Panc1 (cell line): ENCODE measurements at regions not wholly inside any gene's neighbourhood (a gene's known extent, or its start where the extent isn't known, plus 50 kb on each side); places are given as distances from the start of the nearest gene placed in this dataset.

Experiments
- ATAC-seq: fragments of 200-7000 bp; cut with Tn5 transposase; 2 replicates; pipeline ENCODE4 v1.9.1; 2020; ENCODE audit warnings: mild to moderate bottlenecking, moderate library complexity
- BruUV-seq: library from RNA; stranded (reverse); fragments of 400-500 nt; replicated peaks from 2 replicates; lab custom pipeline; 2021; lab: Mats Ljungman, UMichigan
- CTCF ChIA-PET: fragments of 300-600 bp; sonication (Branson Sonifier 250); formaldehyde crosslinking; loops from one replicate; lab custom pipeline; 2022; ENCODE audit warnings: antibody characterized with exemption; lab: Charles Lee
- POLR2A ChIA-PET: fragments of 300-600 bp; sonication (Branson Sonifier 250); formaldehyde crosslinking; loops from one replicate; lab custom pipeline; 2022; ENCODE audit warnings: antibody characterized with exemption; lab: Charles Lee
- DNase-seq: peaks from one replicate; pipeline ENCODE4 v3.0.0-alpha.2; 2010; ENCODE audit warnings: low read depth, low spot score
- H3K27ac ChIP-seq: 2 replicates; pipeline ENCODE4 v1.5.1; 2011; ENCODE audit warnings: mild to moderate bottlenecking, low read length, inconsistent platforms
- H3K27me3 ChIP-seq: fragments of 200-500 bp; sonication (Bioruptor generic); 2 replicates; pipeline ENCODE4 v1.6.0; 2014; ENCODE audit warnings: low read length, inconsistent platforms; ENCODE audit not compliant: control insufficient read depth, insufficient read depth
- H3K36me3 ChIP-seq: fragments of 200-500 bp; sonication (Bioruptor generic); 2 replicates; pipeline ENCODE4 v1.5.1; 2014; ENCODE audit warnings: inconsistent platforms, mild to moderate bottlenecking, low read length, moderate library complexity; ENCODE audit not compliant: control insufficient read depth, insufficient read depth
- H3K4me1 ChIP-seq: 2 replicates; pipeline ENCODE4 v1.5.1; 2011; ENCODE audit warnings: inconsistent platforms, mild to moderate bottlenecking, low read length, moderate library complexity; ENCODE audit not compliant: control insufficient read depth, insufficient read depth
- H3K4me3 ChIP-seq, 2 experiments: 2 replicates each; pipeline ENCODE4 v1.5.1; 2011 to 2012; ENCODE audit warnings: low read depth in 2 of 2, low read length in 2 of 2, mild to moderate bottlenecking in 2 of 2, inconsistent platforms in 1 of 2, moderate library complexity in 1 of 2
- H3K9me3 ChIP-seq: fragments of 200-500 bp; sonication (Bioruptor generic); 2 replicates; pipeline ENCODE4 v1.5.1; 2014; ENCODE audit warnings: low read depth, mild to moderate bottlenecking, inconsistent platforms, low read length, moderate library complexity; ENCODE audit not compliant: control insufficient read depth, insufficient read depth
- CTCF ChIP-seq: fragments of 450-650 bp; IDR thresholded peaks from 2 replicates; pipeline ENCODE4 v1.5.1; 2017; ENCODE audit warnings: mild to moderate bottlenecking
- POLR2AphosphoS5 ChIP-seq: IDR thresholded peaks from 2 replicates; pipeline ENCODE4 v1.6.1; 2012; ENCODE audit warnings: mild to moderate bottlenecking, low read depth, low read length, moderate library complexity
- SIN3A ChIP-seq: IDR thresholded peaks from 2 replicates; pipeline ENCODE4 v1.6.1; 2012; ENCODE audit warnings: low read depth, mild to moderate bottlenecking, low read length, moderate library complexity, borderline replicate concordance; ENCODE audit not compliant: insufficient read depth
- TCF7L2 ChIP-seq: IDR thresholded peaks from 2 replicates; pipeline ENCODE4 v1.6.1; 2011; ENCODE audit warnings: mild to moderate bottlenecking, low read depth, low read length, inconsistent platforms
- in situ Hi-C: cut with HindIII; loops from 2 replicates; pipeline ENCODE4 v1.10.0; 2016; ENCODE audit warnings: low sequenced_read_pairs, low pct_unique_long_range_greater_than_20kb
- intact Hi-C: fragments of 100-400 bp; cut with micrococcal nuclease; formaldehyde crosslinking; loops from one replicate; pipeline ENCODE4 v1.10.0; 2022; ENCODE audit not compliant: unreplicated experiment
- TF ChIP-seq, protein P1 (sequence below), 2 experiments: IDR thresholded peaks; 2 replicates each; pipeline ENCODE4 v1.6.1; 2011 to 2012; ENCODE audit warnings: low read depth in 2 of 2, control low read depth in 1 of 2, low read length in 1 of 2, mild to moderate bottlenecking in 1 of 2, moderate library complexity in 1 of 2; ENCODE audit not compliant: insufficient read depth in 1 of 2

DNA sequence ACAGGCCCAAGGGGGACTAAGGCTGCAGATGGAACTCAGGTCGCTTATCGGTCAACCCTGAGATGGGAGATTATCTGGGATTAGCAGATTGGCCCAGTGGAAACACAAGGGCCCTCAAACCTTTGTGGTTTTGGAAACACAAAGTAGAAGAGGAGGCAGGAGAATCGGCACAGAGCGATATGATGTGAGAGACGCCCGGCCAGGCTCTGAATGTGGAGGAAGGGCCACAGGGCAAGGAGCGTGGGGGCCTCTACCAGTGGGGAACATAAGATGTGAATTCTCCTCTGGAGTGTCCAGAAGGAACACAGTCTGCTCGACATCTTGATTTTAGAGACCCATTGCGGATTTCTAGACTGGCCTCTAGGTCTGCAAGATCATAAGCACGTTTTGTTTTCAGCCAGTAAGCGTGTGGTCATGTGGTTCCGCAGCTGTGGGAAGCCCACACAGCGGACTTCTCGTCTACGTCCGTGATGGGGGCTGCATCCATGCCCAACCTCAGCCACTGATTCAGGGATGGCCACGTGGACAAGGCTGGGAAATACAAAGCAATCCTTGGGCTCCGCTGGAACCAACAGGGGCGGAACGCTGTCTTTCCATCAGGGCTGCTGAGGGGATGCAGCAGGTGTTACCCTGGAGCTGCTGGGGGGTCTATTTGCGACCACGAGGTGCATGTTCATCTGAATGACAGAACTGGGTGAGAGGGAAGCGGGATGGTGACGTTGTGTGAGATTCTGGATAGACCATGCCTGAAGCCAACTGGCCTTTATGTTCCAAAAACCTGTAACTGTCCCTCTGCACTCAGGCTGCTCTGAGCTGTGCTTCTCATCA, 127.6 kb upstream of the PMEPA1 start:
- Histone ChIP-seq H3K4me1 (no peaks in the 10 kb centered on the region), H3K36me3 (no peaks in the 10 kb centered on the region), H3K27me3 (no peaks in the 10 kb centered on the region), H3K4me3 (no peak overlapping the region), H3K27ac (no peak overlapping the region), H3K9me3 (no peaks in the 10 kb centered on the region)
- intact Hi-C loops = no loop called here
- TF ChIP-seq POLR2AphosphoS5 = no peak
- no peak for TF ChIP-seq TCF7L2
- TF ChIP-seq SIN3A = no peak
- TF ChIP-seq, protein P1, sequence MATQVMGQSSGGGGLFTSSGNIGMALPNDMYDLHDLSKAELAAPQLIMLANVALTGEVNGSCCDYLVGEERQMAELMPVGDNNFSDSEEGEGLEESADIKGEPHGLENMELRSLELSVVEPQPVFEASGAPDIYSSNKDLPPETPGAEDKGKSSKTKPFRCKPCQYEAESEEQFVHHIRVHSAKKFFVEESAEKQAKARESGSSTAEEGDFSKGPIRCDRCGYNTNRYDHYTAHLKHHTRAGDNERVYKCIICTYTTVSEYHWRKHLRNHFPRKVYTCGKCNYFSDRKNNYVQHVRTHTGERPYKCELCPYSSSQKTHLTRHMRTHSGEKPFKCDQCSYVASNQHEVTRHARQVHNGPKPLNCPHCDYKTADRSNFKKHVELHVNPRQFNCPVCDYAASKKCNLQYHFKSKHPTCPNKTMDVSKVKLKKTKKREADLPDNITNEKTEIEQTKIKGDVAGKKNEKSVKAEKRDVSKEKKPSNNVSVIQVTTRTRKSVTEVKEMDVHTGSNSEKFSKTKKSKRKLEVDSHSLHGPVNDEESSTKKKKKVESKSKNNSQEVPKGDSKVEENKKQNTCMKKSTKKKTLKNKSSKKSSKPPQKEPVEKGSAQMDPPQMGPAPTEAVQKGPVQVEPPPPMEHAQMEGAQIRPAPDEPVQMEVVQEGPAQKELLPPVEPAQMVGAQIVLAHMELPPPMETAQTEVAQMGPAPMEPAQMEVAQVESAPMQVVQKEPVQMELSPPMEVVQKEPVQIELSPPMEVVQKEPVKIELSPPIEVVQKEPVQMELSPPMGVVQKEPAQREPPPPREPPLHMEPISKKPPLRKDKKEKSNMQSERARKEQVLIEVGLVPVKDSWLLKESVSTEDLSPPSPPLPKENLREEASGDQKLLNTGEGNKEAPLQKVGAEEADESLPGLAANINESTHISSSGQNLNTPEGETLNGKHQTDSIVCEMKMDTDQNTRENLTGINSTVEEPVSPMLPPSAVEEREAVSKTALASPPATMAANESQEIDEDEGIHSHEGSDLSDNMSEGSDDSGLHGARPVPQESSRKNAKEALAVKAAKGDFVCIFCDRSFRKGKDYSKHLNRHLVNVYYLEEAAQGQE (IDR thresholded peaks at IDR 0.05; ENCODE audit: insufficient read depth in 1 of 2, low read depth in 2 of 2, low read length in 1 of 2) = no peak
- TF ChIP-seq CTCF = no peak
- no peak for ATAC-seq
- in situ Hi-C loops = no loop called here
- no peak for DNase-seq
- ChIA-PET POLR2A (no interaction called here), CTCF (no interaction called here)
- no TSS peak for BruUV-seq

DNA sequence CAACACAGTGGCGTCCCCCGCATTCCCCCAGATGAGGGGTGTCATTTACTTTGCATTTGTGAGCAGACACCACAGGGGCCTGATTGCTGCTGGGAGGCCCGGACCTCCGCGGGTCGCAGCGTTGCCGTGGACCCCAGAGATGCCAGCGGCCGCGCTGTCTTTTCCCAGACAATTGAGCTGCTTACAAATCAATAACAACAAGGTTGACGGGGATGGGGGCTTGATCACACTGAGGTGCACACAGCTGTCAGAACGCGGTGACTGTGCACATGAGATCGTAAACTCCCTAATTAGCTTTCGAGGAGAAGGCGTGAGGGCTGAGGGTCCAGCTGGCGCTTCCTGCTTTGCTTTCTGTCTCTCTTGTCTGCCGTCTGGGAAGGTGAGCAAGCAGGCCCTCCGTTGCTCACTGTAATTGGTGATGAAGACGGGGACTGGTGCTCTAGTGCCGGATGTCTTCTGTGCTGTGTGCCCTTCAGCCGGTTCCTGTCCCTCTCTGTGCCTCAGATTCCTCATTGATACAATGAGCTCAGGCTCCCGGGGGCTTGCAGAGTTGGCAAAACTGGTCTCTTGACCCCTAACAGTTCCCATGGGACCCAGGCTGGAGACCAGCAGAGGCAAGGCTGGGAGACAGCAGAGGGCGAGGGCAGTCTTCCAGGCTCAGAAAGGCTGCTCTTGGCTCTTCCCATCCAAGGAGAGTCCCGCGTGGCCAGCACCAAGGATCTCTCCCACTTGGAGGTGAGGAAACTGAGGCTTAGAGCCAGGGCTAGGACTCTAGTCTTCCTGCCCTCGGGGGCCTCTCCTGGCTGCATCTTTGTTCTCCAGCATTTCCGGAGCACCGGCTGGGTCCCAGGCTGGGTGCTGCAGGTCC, 126.0 kb upstream of the PMEPA1 start:
- no peak overlapping the region for H3K4me3 ChIP-seq
- H3K4me1 ChIP-seq = no peaks in the 10 kb centered on the region
- DNase-seq (no peak), ATAC-seq (no peak)
- in situ Hi-C loops (no loop called here), intact Hi-C loops (no loop called here)
- CTCF ChIA-PET = no interaction called here
- no peak overlapping the region for H3K27ac ChIP-seq
- POLR2A ChIA-PET = no interaction called here
- BruUV-seq = no TSS peak
- H3K9me3 ChIP-seq = no peaks in the 10 kb centered on the region
- no peaks in the 10 kb centered on the region for H3K27me3 ChIP-seq
- H3K36me3 ChIP-seq = no peaks in the 10 kb centered on the region
- TF ChIP-seq SIN3A (no peak), CTCF (no peak), POLR2AphosphoS5 (no peak), TCF7L2 (no peak)
- TF ChIP-seq, protein P1 (IDR thresholded peaks at IDR 0.05; ENCODE audit: insufficient read depth in 1 of 2, low read depth in 2 of 2, low read length in 1 of 2) = no peak
